Activated naive CD4-positive, alpha-beta T cell treated with anti-CD3 and anti-CD28 coated beads, Interleukin-2, amount 10 ng/mL, durations not matched to agents 7 days and 5 days (primary cell): ENCODE measurements at regions not wholly inside any gene's neighbourhood (a gene's known extent, or its start where the extent isn't known, plus 50 kb on each side); places are given as distances from the start of the nearest gene placed in this dataset.
"Not testable (repeated sequence)": the region's sequence is repeated elsewhere in the genome, so short reads cannot be mapped to it uniquely, and the experiment has no call there.

ENCODE experiments used
- CTCF ChIA-PET: fragments of 350-600 bp; sonication (Branson Sonifier 250); formaldehyde crosslinking; loops from one replicate; lab custom pipeline; 2021; ENCODE audit warnings: antibody characterized with exemption; lab: Charles Lee
- DNase-seq: peaks from one replicate; pipeline ENCODE4 v3.0.0-alpha.2; 2020
- H3K27ac Mint-ChIP-seq: one replicate; pipeline ENCODE4 v1.8.0; 2021; ENCODE audit warnings: mild to moderate bottlenecking, moderate library complexity, mixed read lengths
- H3K27me3 Mint-ChIP-seq: one replicate; pipeline ENCODE4 v1.8.0; 2021; ENCODE audit warnings: mild to moderate bottlenecking, mixed read lengths
- H3K36me3 Mint-ChIP-seq: one replicate; pipeline ENCODE4 v1.8.0; 2021; ENCODE audit warnings: mixed read lengths
- H3K4me1 Mint-ChIP-seq: one replicate; pipeline ENCODE4 v1.8.0; 2021; ENCODE audit warnings: mixed read lengths
- H3K4me3 Mint-ChIP-seq: one replicate; pipeline ENCODE4 v1.8.0; 2021; ENCODE audit warnings: mild to moderate bottlenecking, moderate library complexity, mixed read lengths
- H3K9me3 Mint-ChIP-seq: one replicate; pipeline ENCODE4 v1.8.0; 2021; ENCODE audit warnings: mixed read lengths

DNA sequence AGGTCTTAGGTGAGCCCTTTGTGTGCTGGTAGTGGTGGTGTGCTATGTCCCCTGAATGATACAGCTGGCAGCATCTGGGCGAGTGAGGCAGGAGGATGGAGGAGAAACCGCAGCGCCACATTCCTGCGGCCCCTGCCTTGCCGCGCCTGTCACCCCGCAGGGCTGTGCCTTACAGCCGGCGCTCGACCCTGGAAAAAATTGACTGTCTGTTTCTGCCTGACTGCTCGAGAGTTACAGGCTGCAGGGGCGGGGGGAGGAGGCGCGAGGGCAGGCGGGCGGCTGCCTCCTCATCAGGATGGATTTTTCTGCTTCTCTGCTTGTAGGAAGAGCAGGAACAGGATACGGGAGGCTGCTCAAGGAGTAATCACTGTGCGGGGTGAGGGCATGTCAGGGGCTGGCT, 443.4 kb downstream of the MIAT start:
- no peak overlapping the region for H3K4me3 Mint-ChIP-seq
- no peaks in the 10 kb centered on the region for H3K9me3 Mint-ChIP-seq
- H3K4me1 Mint-ChIP-seq: no peaks in the 10 kb centered on the region
- DNase-seq: no peak
- H3K36me3 Mint-ChIP-seq: no peaks in the 10 kb centered on the region
- CTCF ChIA-PET: no interaction called here
- H3K27me3 Mint-ChIP-seq: peaks cover 30% of the 10 kb centered on the region
- H3K27ac Mint-ChIP-seq: no peak overlapping the region

DNA sequence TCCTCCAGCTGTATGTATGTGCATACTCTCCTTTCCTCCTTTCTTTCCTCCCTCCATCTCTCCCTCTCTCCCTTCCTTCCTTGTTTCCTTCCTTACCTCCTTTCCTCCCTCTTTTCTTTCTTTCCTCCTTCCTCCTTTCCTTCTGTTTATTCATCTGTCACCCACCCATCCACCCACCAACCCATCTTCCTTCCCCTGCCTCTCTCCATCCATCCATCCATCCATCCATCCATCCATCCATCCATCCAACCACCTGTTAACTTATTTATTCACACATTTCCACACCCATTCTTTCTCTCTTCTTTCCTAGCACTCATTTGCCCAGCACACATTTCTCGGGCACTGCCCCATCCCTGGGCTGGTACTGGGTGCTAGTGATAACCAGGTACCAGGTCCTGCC, 443.9 kb downstream of the MIAT start:
- Mint-ChIP-seq H3K9me3 (no peaks in the 10 kb centered on the region), H3K27ac (no peak overlapping the region), H3K27me3 (peaks cover 30% of the 10 kb centered on the region), H3K4me3 (no peak overlapping the region), H3K36me3 (no peaks in the 10 kb centered on the region), H3K4me1 (no peaks in the 10 kb centered on the region)
- no peak for DNase-seq
- CTCF ChIA-PET: no interaction called here

DNA sequence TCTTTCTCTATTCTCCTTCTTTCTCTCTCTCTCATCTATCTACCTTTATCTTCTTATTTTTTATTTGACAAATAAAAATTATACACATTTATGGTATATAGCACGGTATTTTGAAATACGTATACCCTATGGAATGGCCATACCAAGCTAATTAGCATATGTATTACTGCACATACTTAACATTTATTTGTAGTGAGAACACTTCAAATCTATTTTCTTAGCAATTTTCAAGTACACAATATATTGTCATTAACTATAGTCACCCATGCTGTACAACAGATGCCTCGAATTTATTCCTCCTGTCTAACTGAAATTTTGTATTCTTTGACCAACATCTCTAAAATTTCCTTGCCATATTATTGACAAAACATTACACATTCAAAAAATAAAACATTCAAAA, 447.1 kb downstream of the MIAT start:
- Mint-ChIP-seq H3K27ac (no peak overlapping the region), H3K4me3 (no peak overlapping the region), H3K27me3 (peaks cover 29% of the 10 kb centered on the region), H3K4me1 (no peaks in the 10 kb centered on the region), H3K9me3 (peaks cover 2% of the 10 kb centered on the region), H3K36me3 (no peaks in the 10 kb centered on the region)
- DNase-seq: no peak
- CTCF ChIA-PET: no interaction called here

DNA sequence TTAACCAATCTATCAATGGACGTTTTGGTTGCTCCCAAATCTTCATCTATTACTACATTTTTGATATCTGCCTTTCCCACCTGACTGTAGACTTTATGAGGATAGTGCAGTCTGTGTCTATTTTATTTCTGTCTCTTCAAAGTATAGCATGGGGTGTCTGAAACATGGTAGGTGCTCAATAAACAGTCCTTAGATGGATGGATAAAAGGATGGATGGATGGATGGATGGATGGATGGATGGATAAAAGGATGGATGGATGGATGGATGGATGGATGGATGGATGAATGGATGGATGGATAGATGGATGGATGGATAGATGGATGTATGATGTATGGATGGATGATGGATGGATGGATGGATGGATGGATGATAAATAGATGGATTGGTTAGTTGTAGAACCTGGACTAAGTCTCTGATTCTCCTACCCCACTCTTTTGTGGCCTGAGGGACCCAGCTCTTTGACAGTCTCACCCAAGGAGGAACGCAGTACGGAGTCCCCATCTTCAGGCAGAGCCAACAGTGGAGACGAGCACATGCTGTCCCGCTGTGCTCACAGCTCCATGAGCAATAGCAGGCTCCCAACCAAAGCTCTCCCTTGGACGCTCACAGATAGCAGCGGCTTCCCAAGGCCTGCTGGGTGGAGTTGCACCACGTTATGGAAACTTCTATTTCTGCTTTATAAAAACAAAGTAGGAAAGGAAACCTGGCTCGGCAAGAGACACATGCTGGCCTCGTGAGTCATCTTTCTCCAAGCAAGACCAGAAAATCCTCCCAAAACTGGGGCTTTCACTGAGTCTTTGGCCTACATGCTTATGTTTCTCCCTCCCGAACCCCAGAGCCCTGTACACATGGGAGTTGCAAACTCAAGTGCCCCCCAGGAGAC, 448.0 kb downstream of the MIAT start:
- H3K4me1 Mint-ChIP-seq: no peaks in the 10 kb centered on the region
- no peak overlapping the region for H3K27ac Mint-ChIP-seq
- H3K27me3 Mint-ChIP-seq: peaks cover 20% of the 10 kb centered on the region
- no peaks in the 10 kb centered on the region for H3K36me3 Mint-ChIP-seq
- CTCF ChIA-PET: no interaction called here
- DNase-seq: no peak
- H3K4me3 Mint-ChIP-seq: no peak overlapping the region
- peaks cover 2% of the 10 kb centered on the region for H3K9me3 Mint-ChIP-seq

DNA sequence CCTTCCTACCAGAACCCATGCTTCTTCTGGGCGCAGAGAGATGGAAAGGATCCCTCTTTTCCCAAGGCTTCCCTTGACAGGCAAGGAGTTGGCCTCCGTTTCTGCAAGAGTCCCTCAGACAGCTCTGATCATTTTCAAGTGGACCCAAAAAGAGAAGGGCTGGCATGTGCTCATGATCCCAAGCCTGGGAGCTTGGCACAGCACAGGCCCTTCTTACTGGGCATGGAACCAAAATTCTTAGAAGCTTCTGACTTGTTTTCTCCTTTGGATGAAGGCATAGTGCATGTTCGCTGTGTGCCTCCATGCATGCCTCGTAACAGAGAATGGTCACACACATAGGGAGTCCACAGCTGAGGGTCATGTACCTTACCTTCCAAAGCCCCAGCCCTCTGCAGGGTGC, 449.6 kb downstream of the MIAT start:
- H3K36me3 Mint-ChIP-seq: no peaks in the 10 kb centered on the region
- no peak overlapping the region for H3K4me3 Mint-ChIP-seq
- H3K27me3 Mint-ChIP-seq: peaks cover 5% of the 10 kb centered on the region
- no peaks in the 10 kb centered on the region for H3K4me1 Mint-ChIP-seq
- no peak overlapping the region for H3K27ac Mint-ChIP-seq
- DNase-seq: no peak
- CTCF ChIA-PET: no interaction called here
- peaks cover 2% of the 10 kb centered on the region for H3K9me3 Mint-ChIP-seq

DNA sequence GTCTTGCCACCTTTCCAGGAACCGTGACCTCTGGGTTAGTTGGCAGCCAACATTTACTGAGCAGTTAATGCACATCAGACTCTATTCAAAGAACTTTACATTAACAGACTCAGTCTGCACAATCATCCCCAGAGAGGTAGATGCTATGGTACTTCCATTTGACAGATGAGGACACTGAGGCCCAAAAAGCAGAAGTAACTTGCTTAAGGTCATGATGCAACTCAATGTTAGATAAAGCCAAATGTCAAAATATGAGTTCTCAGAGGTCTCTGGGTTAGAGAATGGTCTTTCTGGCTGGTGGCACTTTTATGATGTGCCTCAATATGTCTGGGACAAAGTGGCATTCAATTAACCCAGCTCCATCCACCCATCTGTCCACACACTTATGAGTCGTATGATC, 450.0 kb downstream of the MIAT start:
- H3K9me3 Mint-ChIP-seq: peaks cover 2% of the 10 kb centered on the region
- no peak overlapping the region for H3K27ac Mint-ChIP-seq
- no peak overlapping the region for H3K4me3 Mint-ChIP-seq
- DNase-seq: no peak
- no peaks in the 10 kb centered on the region for H3K36me3 Mint-ChIP-seq
- CTCF ChIA-PET: no interaction called here
- no peaks in the 10 kb centered on the region for H3K4me1 Mint-ChIP-seq
- H3K27me3 Mint-ChIP-seq: peaks cover 3% of the 10 kb centered on the region

DNA sequence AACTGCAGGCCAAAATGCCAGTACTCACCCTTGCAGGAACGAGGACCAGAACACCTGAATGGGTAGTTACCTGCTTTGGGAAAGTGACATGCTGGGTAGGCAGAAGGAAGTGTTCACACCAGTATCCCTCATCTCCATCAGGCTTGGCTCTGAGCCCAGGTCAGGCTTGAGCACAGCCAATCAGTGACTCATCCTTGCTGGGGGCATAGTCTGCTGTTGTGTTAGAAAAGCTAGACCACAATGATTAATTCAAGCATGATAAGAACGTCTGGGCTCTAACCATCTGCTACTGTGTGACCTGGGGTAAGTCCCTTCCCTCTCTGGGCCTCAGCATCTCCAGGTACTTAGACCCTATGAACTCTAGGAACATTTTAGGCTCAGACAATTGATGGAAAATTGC, 450.4 kb downstream of the MIAT start:
- no peak overlapping the region for H3K27ac Mint-ChIP-seq
- H3K4me3 Mint-ChIP-seq: no peak overlapping the region
- H3K27me3 Mint-ChIP-seq: no peaks in the 10 kb centered on the region
- no peak for DNase-seq
- H3K36me3 Mint-ChIP-seq: no peaks in the 10 kb centered on the region
- H3K4me1 Mint-ChIP-seq: no peaks in the 10 kb centered on the region
- CTCF ChIA-PET: no interaction called here
- peaks cover 2% of the 10 kb centered on the region for H3K9me3 Mint-ChIP-seq

DNA sequence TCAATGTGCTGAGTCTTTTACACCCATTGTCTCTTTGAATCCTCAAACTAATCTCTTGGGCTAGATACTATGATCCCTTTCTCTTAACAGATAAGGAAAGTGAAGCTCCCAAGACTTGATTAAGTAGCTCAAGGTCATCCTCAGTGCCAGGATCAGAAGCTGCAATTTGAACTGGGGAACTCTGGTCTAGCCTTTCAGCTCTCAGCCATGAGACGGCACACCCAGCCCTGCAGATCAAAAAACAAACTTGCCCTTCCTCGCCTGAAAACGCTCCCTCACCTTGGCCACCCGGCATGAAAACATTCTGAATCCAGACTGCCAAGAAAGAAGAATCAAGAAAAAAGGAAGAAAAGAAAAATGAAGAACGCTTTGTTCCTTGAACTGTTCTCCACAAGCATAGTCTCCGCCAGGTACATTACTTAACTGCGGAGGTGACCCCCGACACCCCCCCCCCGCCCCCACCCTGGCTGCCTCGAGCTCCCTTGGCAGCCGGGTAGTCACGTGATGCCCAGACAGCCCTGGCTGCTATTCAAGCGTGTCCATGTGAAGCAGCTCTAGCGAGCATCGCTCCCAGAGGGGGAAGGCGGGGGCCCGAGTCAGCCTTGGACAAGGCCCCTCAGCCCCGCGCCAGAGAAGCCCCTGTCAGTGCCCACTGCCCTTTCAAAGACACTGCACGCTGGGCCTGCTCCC, 451.2 kb downstream of the MIAT start:
- Mint-ChIP-seq H3K36me3 (no peaks in the 10 kb centered on the region), H3K27me3 (no peaks in the 10 kb centered on the region), H3K9me3 (peaks cover 2% of the 10 kb centered on the region), H3K4me1 (no peaks in the 10 kb centered on the region), H3K4me3 (no peak overlapping the region), H3K27ac (no peak overlapping the region)
- no peak for DNase-seq
- CTCF ChIA-PET: no interaction called here

DNA sequence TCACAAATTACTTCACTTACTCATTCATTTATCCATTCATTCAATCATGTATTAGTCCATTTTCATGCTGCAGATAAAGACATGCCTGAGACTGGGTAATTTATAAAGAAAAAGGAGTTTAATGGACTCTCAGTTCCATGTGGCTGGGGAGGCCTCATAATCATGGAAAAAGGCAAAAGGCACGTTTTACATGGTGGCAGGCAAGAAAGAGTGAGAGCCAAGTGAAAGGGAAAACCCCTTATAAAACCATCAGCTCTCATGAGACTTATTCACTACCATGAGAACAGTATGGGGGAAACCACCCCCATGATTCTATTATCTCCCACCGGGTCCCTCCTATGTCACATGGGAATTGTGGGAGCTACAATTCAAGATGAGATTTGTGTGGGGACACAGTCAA, 452.0 kb downstream of the MIAT start:
- H3K4me1 Mint-ChIP-seq, DNase-seq, H3K9me3 Mint-ChIP-seq, H3K4me3 Mint-ChIP-seq, CTCF ChIA-PET, H3K36me3 Mint-ChIP-seq, H3K27me3 Mint-ChIP-seq, H3K27ac Mint-ChIP-seq: not testable (repeated sequence)

DNA sequence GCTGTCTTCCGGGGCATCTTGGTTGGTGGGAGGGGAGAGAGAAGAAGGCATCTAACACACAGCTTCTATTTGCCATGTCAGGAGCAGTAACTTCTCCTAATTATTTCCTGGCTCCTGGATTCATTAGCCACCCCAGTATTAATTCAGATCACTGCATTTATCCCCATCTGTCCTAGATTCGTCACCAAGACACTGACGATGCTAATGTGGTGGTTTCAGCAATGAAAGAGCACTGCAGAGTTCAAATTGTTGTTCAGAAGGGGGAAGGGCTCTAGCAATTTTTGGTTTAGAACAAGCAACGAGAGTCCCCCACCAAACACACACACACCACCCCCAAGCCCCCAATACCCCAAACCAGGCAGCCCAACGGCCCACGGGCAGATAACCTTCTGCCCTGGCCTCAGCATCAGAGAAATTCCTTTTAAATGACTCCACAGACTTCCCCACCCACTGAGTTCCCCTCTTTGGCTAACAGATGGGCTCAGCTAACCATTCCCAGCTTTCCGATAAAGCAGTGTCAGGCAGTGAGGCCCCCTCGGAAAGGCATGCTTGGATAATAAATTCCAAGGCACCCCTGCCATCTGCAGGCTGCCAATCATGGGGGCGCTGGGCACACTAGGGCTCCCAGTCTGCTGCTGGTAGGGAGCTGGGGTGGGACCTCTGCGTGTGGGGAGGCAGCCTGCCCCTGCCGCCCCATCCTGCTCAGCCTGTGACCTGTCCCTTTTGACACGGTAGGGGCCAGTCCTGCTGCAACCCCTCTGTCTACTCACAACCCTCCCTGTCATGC, 453.5 kb downstream of the MIAT start:
- Mint-ChIP-seq H3K9me3 (peaks cover 2% of the 10 kb centered on the region), H3K27me3 (no peaks in the 10 kb centered on the region), H3K27ac (no peak overlapping the region), H3K4me3 (no peak overlapping the region), H3K4me1 (no peaks in the 10 kb centered on the region), H3K36me3 (no peaks in the 10 kb centered on the region)
- no peak for DNase-seq
- CTCF ChIA-PET: no interaction called here

DNA sequence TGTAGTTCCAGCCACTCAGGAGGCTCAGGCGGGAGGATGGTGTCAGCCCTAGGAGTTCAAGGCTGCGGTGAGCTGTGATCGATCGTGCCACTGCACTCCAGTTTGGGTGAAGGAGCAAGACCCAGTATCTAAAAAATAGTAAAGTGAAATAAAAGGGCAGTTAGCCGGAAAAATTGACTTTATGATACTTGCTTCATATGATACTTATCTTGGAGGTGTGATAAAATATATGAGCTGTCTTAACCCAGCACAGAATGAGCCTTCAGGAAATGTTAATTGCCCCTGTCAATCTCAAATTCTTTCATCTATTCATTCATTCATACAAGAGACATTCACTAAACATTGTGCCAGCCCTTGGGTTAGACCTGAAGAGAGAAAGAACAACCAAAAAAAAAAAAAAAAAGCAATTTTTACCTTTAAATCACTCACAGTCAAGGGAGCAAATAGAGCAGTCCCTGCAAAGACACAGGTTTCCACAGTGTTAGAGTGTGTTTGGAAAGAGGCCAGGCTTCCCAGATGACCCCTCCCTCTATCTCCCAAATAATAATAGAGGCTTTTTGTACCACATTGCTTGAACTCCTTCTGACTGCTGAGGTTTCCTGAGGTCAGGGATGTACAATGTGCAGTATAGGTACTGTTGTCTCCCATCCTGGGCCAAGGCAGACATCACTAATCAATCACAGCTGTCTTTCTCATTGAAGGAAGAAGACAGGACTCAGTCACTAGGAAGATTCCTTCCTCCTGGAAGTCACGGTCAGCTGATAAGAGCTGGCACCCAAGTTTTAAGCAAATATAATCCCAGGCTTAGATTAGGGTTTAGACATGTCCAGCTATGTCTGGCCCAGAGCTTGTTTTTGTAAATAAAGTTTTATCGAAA, 454.6 kb downstream of the MIAT start:
- Mint-ChIP-seq H3K9me3 (peaks cover 2% of the 10 kb centered on the region), H3K36me3 (no peaks in the 10 kb centered on the region), H3K27me3 (no peaks in the 10 kb centered on the region), H3K4me3 (no peak overlapping the region), H3K27ac (no peak overlapping the region), H3K4me1 (no peaks in the 10 kb centered on the region)
- CTCF ChIA-PET: interaction anchor here (0.7 kb wide), 1 partner anchor 135 kb away, joined by 3 read pairs; no protein-coding TSS in a partner anchor
- no peak for DNase-seq

DNA sequence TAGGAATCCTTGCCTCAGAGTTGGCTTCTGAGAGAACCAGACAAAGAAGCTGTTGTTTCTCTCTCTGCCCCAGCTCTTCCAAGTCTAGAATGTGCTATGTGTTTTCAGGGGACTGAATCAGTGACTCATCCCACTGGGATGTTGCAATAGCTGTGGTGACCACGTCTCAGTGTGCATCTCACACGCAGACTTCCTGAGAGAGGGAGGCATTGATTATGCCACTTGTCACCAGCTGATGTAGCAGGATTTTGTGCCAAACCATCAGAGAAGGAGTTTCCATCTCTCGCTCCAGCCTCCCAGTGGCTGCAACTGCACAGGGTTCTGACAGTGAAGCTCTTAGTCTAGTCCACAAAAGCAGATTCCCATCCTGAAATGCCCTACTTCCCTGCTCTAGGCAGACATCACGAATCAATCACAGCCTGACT, 455.8 kb downstream of the MIAT start:
- DNase-seq: no peak
- no peaks in the 10 kb centered on the region for H3K27me3 Mint-ChIP-seq
- no peaks in the 10 kb centered on the region for H3K36me3 Mint-ChIP-seq
- H3K9me3 Mint-ChIP-seq: peaks cover 2% of the 10 kb centered on the region
- CTCF ChIA-PET: no interaction called here
- no peak overlapping the region for H3K27ac Mint-ChIP-seq
- H3K4me3 Mint-ChIP-seq: no peak overlapping the region
- no peaks in the 10 kb centered on the region for H3K4me1 Mint-ChIP-seq

DNA sequence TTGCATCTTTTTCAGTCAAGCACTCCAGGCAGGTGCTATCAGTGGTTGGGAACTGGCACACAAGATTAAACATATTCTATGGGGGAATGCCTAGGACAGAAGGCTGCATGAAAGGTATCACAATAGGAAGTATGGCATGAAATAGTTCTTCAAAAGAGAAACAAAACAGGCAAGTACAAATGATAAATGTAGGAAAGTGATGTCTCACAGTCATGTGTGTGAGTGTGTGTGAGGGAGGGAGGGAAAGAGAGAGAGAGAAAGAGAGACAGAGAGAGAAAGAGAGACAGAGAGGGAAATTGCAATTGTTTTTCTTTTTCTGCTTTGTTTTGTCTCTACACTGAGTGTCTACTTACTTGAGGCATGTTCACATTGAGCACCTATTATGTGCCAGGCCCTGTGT, 456.3 kb downstream of the MIAT start:
- Mint-ChIP-seq H3K27ac (no peak overlapping the region), H3K27me3 (no peaks in the 10 kb centered on the region), H3K36me3 (no peaks in the 10 kb centered on the region), H3K4me3 (no peak overlapping the region), H3K9me3 (peaks cover 2% of the 10 kb centered on the region), H3K4me1 (no peaks in the 10 kb centered on the region)
- no peak for DNase-seq
- CTCF ChIA-PET: no interaction called here

DNA sequence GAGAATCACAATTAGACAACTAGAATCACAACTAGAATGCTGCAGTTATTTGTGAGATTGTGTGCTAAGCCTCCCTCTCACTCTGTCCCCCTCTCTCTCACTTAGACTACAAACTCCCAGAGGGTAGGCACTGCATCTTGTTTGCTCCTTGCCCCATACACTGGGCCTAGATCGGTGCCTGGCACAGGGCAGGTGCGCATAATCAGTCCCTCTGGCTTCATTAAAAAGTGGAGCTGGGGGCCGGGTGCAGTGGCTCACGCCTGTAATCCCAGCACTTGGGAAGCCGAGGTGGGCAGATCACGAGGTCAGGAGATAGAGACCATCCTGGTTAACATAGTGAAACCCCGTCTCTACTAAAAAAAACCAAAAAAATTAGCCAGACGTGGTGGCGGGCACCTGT, 456.8 kb downstream of the MIAT start:
- no peak overlapping the region for H3K27ac Mint-ChIP-seq
- no peak for DNase-seq
- H3K4me1 Mint-ChIP-seq: no peaks in the 10 kb centered on the region
- H3K9me3 Mint-ChIP-seq: peaks cover 1% of the 10 kb centered on the region
- CTCF ChIA-PET: no interaction called here
- H3K27me3 Mint-ChIP-seq: no peaks in the 10 kb centered on the region
- no peaks in the 10 kb centered on the region for H3K36me3 Mint-ChIP-seq
- H3K4me3 Mint-ChIP-seq: no peak overlapping the region
